K562 (cell line): ENCODE measurements at regions not wholly inside any gene's neighbourhood (a gene's known extent, or its start where the extent isn't known, plus 50 kb on each side); places are given as distances from the start of the nearest gene placed in this dataset.

Experiments used
- DPF2 ChIP-seq: fragments of 450-650 bp; IDR thresholded peaks from 2 replicates; pipeline ENCODE4 v1.6.1; 2016
- EZH2 ChIP-seq: IDR thresholded peaks from 2 replicates; pipeline ENCODE4 v1.6.1; 2012; ENCODE audit warnings: low read depth, mild to moderate bottlenecking, inconsistent platforms, low read length, borderline replicate concordance
- NUFIP1 ChIP-seq: fragments of 450-650 bp; IDR thresholded peaks from 2 replicates; pipeline ENCODE4 v1.6.1; 2018; ENCODE audit not compliant: partially characterized antibody
- PHTF2 ChIP-seq: fragments of 250-450 bp; sonication (Bioruptor Pico); IDR thresholded peaks from 2 replicates; pipeline ENCODE4 v1.5.0; 2021; ENCODE audit warnings: mild to moderate bottlenecking
- SRSF9 ChIP-seq: fragments of 200-400 bp; formaldehyde crosslinking; IDR thresholded peaks from 2 replicates; pipeline ENCODE4 v1.6.1; 2017; ENCODE audit warnings: low read depth, low read length, borderline replicate concordance
- ZNF639 ChIP-seq, 2 experiments: fragments of 200-800 bp in 1 of 2; sonication (Bioruptor generic) in 1 of 2; sonication (generic) in 1 of 2; formaldehyde crosslinking in 1 of 2; IDR thresholded peaks in 1 of 2; conservative IDR thresholded peaks in 1 of 2; 2 replicates each; pipeline versions ENCODE4 v1.5.0 to v1.6.1; 2016 to 2020; ENCODE audit warnings: missing compliant biosample characterization in 1 of 2, missing genetic modification characterization in 1 of 2, missing genetic modification reagents in 1 of 2
- TF ChIP-seq, protein P1 (sequence below): fragments of 250-450 bp; sonication (Bioruptor Pico); IDR thresholded peaks from 2 replicates; pipeline ENCODE4 v1.8.0; 2021; ENCODE audit warnings: mild to moderate bottlenecking, moderate library complexity

DNA sequence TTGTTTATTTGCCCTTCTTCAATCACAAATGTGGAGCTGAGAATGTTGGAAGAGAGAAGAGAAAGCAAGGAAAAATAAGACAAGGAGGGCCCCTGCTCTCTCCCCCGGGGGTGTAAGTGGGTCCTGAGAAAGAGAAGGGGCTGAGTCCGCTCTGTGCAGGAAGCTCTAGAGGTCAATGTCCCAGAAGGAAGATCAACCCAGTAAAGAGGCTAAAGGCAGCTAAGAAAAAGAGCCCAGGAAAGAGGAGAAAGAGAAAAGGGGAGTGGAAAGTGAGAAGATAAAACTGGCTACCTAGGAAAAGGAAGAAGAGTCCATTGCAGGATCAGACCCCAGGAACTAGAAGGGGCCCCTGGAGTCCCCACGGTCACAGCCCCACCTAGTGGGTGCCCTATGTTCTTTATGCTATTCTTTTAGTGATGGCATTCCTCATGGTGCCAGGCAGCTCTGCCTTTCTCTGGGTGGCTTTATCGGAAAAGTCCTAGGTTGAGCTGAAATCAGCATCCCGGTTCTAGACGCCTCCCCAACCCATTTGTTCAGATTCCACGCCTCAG lies 583.4 kb downstream of the ACTL7B start (continued):
- TF ChIP-seq PHTF2 (CRISPR knock-in tag) = no peak
- TF ChIP-seq, protein P1, sequence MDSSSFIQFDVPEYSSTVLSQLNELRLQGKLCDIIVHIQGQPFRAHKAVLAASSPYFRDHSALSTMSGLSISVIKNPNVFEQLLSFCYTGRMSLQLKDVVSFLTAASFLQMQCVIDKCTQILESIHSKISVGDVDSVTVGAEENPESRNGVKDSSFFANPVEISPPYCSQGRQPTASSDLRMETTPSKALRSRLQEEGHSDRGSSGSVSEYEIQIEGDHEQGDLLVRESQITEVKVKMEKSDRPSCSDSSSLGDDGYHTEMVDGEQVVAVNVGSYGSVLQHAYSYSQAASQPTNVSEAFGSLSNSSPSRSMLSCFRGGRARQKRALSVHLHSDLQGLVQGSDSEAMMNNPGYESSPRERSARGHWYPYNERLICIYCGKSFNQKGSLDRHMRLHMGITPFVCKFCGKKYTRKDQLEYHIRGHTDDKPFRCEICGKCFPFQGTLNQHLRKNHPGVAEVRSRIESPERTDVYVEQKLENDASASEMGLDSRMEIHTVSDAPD = no peak
- no peak for TF ChIP-seq NUFIP1
- no peak for TF ChIP-seq SRSF9
- no peak for TF ChIP-seq ZNF639 (CRISPR knock-in tag; conservative IDR thresholded peaks at IDR 0.05 in 1 of 2, IDR thresholded peaks at IDR 0.05 in 1 of 2)
- TF ChIP-seq DPF2 = no peak
- no peak for TF ChIP-seq EZH2
